ENCODE measurements at regions not wholly inside any gene's neighbourhood (a gene's known extent, or its start where the extent isn't known, plus 50 kb on each side); places are given as distances from the start of the nearest gene placed in this dataset.

DNA sequence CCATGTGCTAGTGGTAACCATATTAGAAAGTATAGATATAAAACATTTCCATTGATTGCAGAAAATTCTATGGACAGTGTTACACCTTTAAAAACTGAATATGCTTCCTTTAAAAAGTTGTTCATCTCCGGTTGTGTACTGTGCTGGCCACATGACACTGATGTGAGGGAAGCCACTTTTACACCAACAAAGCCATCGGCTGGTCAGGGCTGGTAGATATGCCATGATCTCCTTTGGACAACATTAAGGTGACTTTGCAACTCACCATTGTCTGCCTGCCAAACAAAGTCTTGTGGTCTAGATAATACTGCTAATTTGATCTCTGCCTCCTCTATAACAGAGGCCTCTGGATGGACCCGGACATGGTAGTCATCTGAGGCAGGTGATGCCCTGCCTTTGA, 156.0 kb upstream of the RARB start:
- TF ChIP-seq, protein P1, sequence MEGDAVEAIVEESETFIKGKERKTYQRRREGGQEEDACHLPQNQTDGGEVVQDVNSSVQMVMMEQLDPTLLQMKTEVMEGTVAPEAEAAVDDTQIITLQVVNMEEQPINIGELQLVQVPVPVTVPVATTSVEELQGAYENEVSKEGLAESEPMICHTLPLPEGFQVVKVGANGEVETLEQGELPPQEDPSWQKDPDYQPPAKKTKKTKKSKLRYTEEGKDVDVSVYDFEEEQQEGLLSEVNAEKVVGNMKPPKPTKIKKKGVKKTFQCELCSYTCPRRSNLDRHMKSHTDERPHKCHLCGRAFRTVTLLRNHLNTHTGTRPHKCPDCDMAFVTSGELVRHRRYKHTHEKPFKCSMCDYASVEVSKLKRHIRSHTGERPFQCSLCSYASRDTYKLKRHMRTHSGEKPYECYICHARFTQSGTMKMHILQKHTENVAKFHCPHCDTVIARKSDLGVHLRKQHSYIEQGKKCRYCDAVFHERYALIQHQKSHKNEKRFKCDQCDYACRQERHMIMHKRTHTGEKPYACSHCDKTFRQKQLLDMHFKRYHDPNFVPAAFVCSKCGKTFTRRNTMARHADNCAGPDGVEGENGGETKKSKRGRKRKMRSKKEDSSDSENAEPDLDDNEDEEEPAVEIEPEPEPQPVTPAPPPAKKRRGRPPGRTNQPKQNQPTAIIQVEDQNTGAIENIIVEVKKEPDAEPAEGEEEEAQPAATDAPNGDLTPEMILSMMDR (IDR thresholded peaks at IDR 0.05; ENCODE audit: insufficient read depth, low read length) = no peak
- no peak for TF ChIP-seq POLR2AphosphoS5 (IDR thresholded peaks at IDR 0.05; ENCODE audit: low read depth)
- TF ChIP-seq, protein P2, sequence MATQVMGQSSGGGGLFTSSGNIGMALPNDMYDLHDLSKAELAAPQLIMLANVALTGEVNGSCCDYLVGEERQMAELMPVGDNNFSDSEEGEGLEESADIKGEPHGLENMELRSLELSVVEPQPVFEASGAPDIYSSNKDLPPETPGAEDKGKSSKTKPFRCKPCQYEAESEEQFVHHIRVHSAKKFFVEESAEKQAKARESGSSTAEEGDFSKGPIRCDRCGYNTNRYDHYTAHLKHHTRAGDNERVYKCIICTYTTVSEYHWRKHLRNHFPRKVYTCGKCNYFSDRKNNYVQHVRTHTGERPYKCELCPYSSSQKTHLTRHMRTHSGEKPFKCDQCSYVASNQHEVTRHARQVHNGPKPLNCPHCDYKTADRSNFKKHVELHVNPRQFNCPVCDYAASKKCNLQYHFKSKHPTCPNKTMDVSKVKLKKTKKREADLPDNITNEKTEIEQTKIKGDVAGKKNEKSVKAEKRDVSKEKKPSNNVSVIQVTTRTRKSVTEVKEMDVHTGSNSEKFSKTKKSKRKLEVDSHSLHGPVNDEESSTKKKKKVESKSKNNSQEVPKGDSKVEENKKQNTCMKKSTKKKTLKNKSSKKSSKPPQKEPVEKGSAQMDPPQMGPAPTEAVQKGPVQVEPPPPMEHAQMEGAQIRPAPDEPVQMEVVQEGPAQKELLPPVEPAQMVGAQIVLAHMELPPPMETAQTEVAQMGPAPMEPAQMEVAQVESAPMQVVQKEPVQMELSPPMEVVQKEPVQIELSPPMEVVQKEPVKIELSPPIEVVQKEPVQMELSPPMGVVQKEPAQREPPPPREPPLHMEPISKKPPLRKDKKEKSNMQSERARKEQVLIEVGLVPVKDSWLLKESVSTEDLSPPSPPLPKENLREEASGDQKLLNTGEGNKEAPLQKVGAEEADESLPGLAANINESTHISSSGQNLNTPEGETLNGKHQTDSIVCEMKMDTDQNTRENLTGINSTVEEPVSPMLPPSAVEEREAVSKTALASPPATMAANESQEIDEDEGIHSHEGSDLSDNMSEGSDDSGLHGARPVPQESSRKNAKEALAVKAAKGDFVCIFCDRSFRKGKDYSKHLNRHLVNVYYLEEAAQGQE (IDR thresholded peaks at IDR 0.05; ENCODE audit: insufficient replicate concordance, low read depth) = no peak
